Nephron progenitor cell (in vitro differentiated cells): ENCODE measurements at regions not wholly inside any gene's neighbourhood (a gene's known extent, or its start where the extent isn't known, plus 50 kb on each side); places are given as distances from the start of the nearest gene placed in this dataset.
A peak's percentile ranks its signal among the peaks of the same experiment; 100 is the strongest.
"Not testable (repeated sequence)": the region's sequence is repeated elsewhere in the genome, so short reads cannot be mapped to it uniquely, and the experiment has no call there.

Source experiments
- DNase-seq: peaks from one replicate; pipeline ENCODE4 v3.0.0; 2021
- H3K27ac Mint-ChIP-seq: 2 replicates; pipeline ENCODE4 v1.8.0; 2021; ENCODE audit warnings: mild to moderate bottlenecking, moderate library complexity, mixed read lengths
- H3K27me3 Mint-ChIP-seq: 2 replicates; pipeline ENCODE4 v1.8.0; 2021; ENCODE audit warnings: mild to moderate bottlenecking, low read depth, mixed read lengths; ENCODE audit not compliant: poor library complexity
- H3K36me3 Mint-ChIP-seq: 2 replicates; pipeline ENCODE4 v1.8.0; 2021; ENCODE audit warnings: low read depth, mixed read lengths
- H3K4me1 Mint-ChIP-seq: 2 replicates; pipeline ENCODE4 v1.8.0; 2021; ENCODE audit warnings: mixed read lengths
- H3K4me3 Mint-ChIP-seq: 2 replicates; pipeline ENCODE4 v1.8.0; 2021; ENCODE audit warnings: mild to moderate bottlenecking, moderate library complexity, mixed read lengths
- H3K9me3 Mint-ChIP-seq: 2 replicates; pipeline ENCODE4 v1.8.0; 2021; ENCODE audit warnings: mild to moderate bottlenecking, moderate library complexity, mixed read lengths
- CTCF ChIP-seq: fragments of 200-600 bp; sonication (generic); IDR thresholded peaks from 2 replicates; pipeline ENCODE4 v1.5.0; 2021; ENCODE audit warnings: antibody characterized with exemption

DNA sequence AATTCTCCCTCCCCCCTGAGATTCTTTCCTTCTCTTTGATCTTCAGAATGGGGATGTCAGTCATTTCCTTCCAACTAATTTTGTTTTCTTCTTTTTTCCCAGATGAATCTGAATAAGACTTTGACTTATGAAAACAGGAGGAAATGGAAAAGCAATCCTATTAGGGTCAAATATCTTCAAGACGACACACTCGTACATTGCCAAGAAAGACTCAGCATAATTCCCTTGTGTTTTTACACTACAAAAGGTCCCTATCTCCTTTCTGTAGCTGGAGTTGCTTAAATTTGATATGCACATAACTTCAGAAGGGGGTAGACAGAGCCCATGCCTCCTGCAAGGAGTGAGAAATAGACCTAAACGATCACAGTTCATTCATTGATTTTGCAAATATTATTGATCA, 230.3 kb upstream of the RBBP8 start:
- DNase-seq = no peak
- Mint-ChIP-seq H3K36me3 (no peaks in the 10 kb centered on the region), H3K27ac (no peak overlapping the region), H3K9me3 (no peaks in the 10 kb centered on the region), H3K4me3 (no peak overlapping the region), H3K4me1 (no peaks in the 10 kb centered on the region), H3K27me3 (peaks cover 7% of the 10 kb centered on the region)
- no peak for TF ChIP-seq CTCF

DNA sequence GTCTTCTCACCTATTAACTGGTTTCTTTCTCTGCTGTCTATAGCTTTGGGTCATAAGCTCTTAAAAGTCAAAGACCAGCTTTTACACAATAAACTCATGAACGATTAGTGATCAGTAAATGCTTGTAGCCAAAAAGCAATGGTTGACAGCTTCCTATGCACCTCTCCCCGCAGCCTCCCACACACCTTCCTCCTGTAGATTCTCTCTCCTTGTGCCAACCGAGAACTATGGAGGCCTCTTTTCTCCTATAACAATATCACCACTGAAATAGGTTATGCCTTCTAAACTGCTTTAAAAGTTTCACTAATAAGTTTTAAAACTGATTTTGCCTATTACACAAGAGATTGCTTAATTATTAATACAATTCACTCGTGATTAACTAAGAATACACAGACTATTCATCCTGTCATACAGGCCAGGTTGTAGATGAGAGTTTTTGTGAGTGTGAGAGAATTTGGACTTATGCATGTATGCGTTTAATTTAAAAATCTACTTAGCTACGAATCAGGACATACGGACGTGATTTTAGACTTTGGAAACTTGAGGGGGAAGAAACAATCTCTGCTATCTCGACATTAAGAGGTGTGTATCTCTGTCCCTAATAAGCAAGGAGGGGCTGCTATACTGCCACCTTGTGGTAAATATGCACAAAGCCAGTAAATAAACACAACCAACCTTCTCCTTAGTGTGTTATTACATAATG, 229.1 kb upstream of the RBBP8 start:
- peaks cover 13% of the 10 kb centered on the region for H3K27me3 Mint-ChIP-seq
- no peaks in the 10 kb centered on the region for H3K36me3 Mint-ChIP-seq
- no peak overlapping the region for H3K27ac Mint-ChIP-seq
- H3K4me3 Mint-ChIP-seq = no peak overlapping the region
- H3K4me1 Mint-ChIP-seq = peaks cover under 1% of the 10 kb centered on the region
- peak; percentile 93 for TF ChIP-seq CTCF
- DNase-seq = peak; percentile 18
- no peaks in the 10 kb centered on the region for H3K9me3 Mint-ChIP-seq

DNA sequence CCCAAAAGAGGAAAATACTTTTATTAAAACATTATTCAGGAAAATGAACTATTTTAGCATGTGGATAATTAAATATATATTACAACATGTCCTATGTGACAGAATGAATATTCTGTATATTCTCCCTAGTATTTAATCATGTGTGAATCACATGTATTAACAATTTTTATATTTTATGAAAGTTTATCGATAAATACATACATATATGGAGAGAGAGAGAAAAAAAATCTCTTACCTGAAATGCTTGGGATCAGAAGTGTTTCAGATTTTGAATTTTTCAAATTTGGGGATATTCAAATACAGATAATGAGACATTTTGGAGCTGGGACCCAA, 228.6 kb upstream of the RBBP8 start:
- peaks cover 17% of the 10 kb centered on the region for H3K27me3 Mint-ChIP-seq
- H3K4me1 Mint-ChIP-seq = peaks cover 6% of the 10 kb centered on the region
- no peak overlapping the region for H3K4me3 Mint-ChIP-seq
- no peak overlapping the region for H3K27ac Mint-ChIP-seq
- DNase-seq = no peak
- no peaks in the 10 kb centered on the region for H3K36me3 Mint-ChIP-seq
- no peaks in the 10 kb centered on the region for H3K9me3 Mint-ChIP-seq
- TF ChIP-seq CTCF = no peak

- peaks cover 10% of the 10 kb centered on the region for H3K27me3 Mint-ChIP-seq
- H3K36me3 Mint-ChIP-seq = no peaks in the 10 kb centered on the region
- DNase-seq = no peak
- TF ChIP-seq CTCF = no peak
- no peak overlapping the region for H3K4me3 Mint-ChIP-seq
- H3K4me1 Mint-ChIP-seq = peaks cover 13% of the 10 kb centered on the region
- H3K27ac Mint-ChIP-seq = no peak overlapping the region
- no peaks in the 10 kb centered on the region for H3K9me3 Mint-ChIP-seq
Observed at GRCh38 chr18:22705328-22705727, 227.8 kb upstream of the RBBP8 start.

DNA sequence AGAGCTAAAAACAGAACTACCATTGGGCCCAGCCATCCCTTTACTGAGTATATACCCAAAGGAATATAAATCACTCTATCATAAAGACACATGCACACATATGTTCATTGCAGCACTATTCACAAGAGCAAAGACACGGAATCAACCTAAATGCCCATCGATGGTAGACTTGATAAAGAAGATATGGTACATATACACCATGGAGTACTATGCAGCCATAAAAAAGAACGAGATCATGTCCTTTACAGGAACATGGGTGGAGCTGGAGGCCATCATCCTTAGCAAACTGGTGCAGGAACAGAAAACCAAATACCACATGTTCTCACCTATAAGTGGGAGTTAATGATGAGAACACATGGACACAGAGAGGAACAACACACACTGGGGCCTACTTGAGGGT, 227.1 kb upstream of the RBBP8 start:
- peaks cover 20% of the 10 kb centered on the region for H3K4me1 Mint-ChIP-seq
- not testable (repeated sequence) for H3K36me3 Mint-ChIP-seq, H3K27me3 Mint-ChIP-seq, H3K4me3 Mint-ChIP-seq, DNase-seq, H3K9me3 Mint-ChIP-seq, H3K27ac Mint-ChIP-seq

DNA sequence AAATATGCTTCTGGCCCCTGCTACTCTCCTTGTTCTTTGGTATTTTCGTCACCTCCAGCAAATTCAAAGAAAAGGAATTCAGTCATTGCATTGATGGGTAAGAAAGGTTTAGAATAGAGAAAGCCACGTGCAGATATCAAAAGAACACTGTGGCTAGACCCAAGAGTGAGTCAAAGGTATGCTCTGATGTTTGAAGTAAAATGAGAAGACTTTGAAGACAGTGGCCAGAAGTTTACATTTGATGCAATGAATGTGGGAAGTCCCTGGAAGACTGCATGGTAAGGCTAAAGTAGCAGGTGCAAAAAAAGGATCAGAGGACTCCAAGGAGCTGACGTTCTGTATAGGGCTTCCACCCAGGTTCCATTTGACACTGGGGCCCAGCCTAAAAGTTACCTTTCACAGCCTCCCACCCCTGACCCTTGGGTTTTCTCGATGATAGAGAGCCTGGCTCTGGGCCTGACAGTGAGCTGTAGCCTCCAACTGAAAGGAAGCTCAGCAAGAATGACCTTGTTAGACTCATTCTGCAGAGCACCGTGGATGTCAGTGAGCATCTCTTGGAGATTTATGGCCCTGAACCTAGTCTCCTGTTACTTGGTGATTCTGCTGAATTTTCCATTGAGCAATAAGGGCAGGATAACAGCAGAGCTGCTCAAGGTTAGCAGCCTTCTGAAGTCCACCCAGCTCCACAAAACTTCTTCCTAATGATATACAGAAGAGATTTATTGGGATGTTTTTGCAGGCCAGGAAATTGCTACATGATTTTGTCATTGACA, 223.7 kb upstream of the RBBP8 start:
- peaks cover 10% of the 10 kb centered on the region for H3K27me3 Mint-ChIP-seq

More for the DNA sequence above, 223.7 kb upstream of the RBBP8 start:
- Mint-ChIP-seq H3K36me3 (no peaks in the 10 kb centered on the region), H3K27ac (no peak overlapping the region), H3K4me1 (peaks cover 44% of the 10 kb centered on the region), H3K4me3 (no peak overlapping the region), H3K9me3 (no peaks in the 10 kb centered on the region)
- no peak for TF ChIP-seq CTCF
- DNase-seq = no peak
